NT2/D1 (cell line): ENCODE measurements at regions not wholly inside any gene's neighbourhood (a gene's known extent, or its start where the extent isn't known, plus 50 kb on each side); places are given as distances from the start of the nearest gene placed in this dataset.

Source experiments
- SUZ12 ChIP-seq: IDR thresholded peaks from 2 replicates; pipeline ENCODE4 v1.6.1; 2011; ENCODE audit not compliant: insufficient read length, insufficient read depth; ENCODE audit errors: extremely low read depth
- YY1 ChIP-seq: IDR thresholded peaks from 2 replicates; pipeline ENCODE4 v1.6.1; 2011; ENCODE audit not compliant: insufficient read length, insufficient read depth
- ZNF274 ChIP-seq: IDR thresholded peaks from 2 replicates; pipeline ENCODE4 v1.6.1; 2011; ENCODE audit warnings: mild to moderate bottlenecking, low read depth, low read length

DNA sequence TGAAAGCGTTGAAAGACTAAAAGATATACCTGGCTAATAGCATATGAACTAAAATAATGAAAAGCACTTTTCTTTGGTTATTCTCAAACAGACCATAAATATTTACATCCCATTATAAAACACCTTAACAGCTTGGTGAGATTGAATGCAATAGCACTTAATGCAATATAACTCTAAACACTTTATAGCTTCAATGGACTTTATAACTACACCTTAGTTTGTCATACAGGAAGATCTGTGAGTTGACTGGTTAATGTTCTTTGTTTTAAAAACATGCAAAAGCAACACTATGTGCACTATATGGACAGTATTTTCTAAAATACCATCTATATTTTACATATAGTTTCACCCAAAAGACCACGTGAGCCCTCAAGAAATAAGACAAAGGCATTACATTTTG, 353.3 kb upstream of the ACVR2A start:
- TF ChIP-seq ZNF274 = no peak
- TF ChIP-seq YY1 = no peak
- no peak for TF ChIP-seq SUZ12
